Upper lobe of left lung (tissue), 4 donors: ENCODE measurements at regions not wholly inside any gene's neighbourhood (a gene's known extent, or its start where the extent isn't known, plus 50 kb on each side); places are given as distances from the start of the nearest gene placed in this dataset.

ENCODE experiments used
- CTCF ChIP-seq, 6 experiments: fragments of 450-650 bp in 4 of 6; fragments of 200-600 bp in 2 of 6; sonication (generic) in 2 of 6; IDR thresholded peaks; one replicate each; pipeline ENCODE4 v1.5.1; 2016 to 2019; ENCODE audit warnings: antibody characterized with exemption in 6 of 6
- EP300 ChIP-seq, 4 donors: sonication (generic); formaldehyde crosslinking; IDR thresholded peaks; one replicate each; pipeline ENCODE4 v1.5.1; 2017; ENCODE audit warnings: antibody characterized with exemption in 4 of 4, control low read depth in 2 of 4
- POLR2A ChIP-seq, 4 donors: fragments of 450-650 bp; IDR thresholded peaks; one replicate each; pipeline ENCODE4 v1.5.1; 2016 to 2017; ENCODE audit warnings: antibody characterized with exemption in 4 of 4, mild to moderate bottlenecking in 2 of 4
- POLR2AphosphoS5 ChIP-seq, 2 donors: sonication (generic); formaldehyde crosslinking; IDR thresholded peaks; one replicate each; pipeline ENCODE4 v1.5.1; 2017; ENCODE audit warnings: antibody characterized with exemption in 2 of 2

GRCh38 chr3:43187836-43188479 lies 82.1 kb upstream of the POMGNT2 start:
- TF ChIP-seq CTCF (IDR thresholded peaks at IDR 0.05) (no peak), POLR2A (IDR thresholded peaks at IDR 0.05) (no peak), POLR2AphosphoS5 (IDR thresholded peaks at IDR 0.05) (no peak), EP300 (IDR thresholded peaks at IDR 0.05) (no peak)
